ENCODE measurements at regions not wholly inside any gene's neighbourhood (a gene's known extent, or its start where the extent isn't known, plus 50 kb on each side); places are given as distances from the start of the nearest gene placed in this dataset.

- FAIRE-seq (no peak), ATAC-seq (no peak), DNase-seq (ENCODE audit: extremely low read depth in 1 of 4, low spot score in 3 of 4) (no peak)
- 0% methylated on average over 7 of the region's 9 CpGs for WGBS (ENCODE audit: insufficient coverage, low coverage, missing lambda C conversion rate)
- CTCF ChIA-PET (ENCODE audit: low intra/inter-chr PET ratio) = no interaction called here
- Histone ChIP-seq H3K4me2 (ENCODE audit: insufficient read depth, low read length) (no peak overlapping the region), H3K4me3 (no peak overlapping the region), H3K4me1 (replicated peaks in 1 of 2; ENCODE audit: control insufficient read depth in 2 of 2, insufficient read depth in 2 of 2, low read length in 2 of 2) (no peaks in the 10 kb centered on the region), H4K20me1 (replicated peaks; ENCODE audit: control insufficient read depth, insufficient read depth, low read length) (no peaks in the 10 kb centered on the region), H2AFZ (ENCODE audit: low read depth, low read length) (no peak overlapping the region), H3K9me3 (replicated peaks; ENCODE audit: control insufficient read depth, insufficient read depth, low read depth, low read length) (no peaks in the 10 kb centered on the region), H3K79me2 (ENCODE audit: control insufficient read depth, insufficient read depth, low read length) (no peaks in the 10 kb centered on the region), H3K9me1 (ENCODE audit: control insufficient read depth, insufficient read depth, low read length) (no peaks in the 10 kb centered on the region), H3K36me3 (ENCODE audit: control insufficient read depth, insufficient read depth, low read length) (no peaks in the 10 kb centered on the region), H3K27me3 (ENCODE audit: control insufficient read depth in 2 of 2, insufficient read depth in 2 of 2, low read length in 2 of 2) (no peaks in the 10 kb centered on the region), H3K9ac (ENCODE audit: insufficient read depth in 1 of 2, low read depth in 2 of 2, low read length in 2 of 2) (no peak overlapping the region), H3K27ac (ENCODE audit: extremely low read depth, low read depth, low read length) (no peak overlapping the region)
- TF ChIP-seq SMARCA5 (IDR thresholded peaks at IDR 0.05) (no peak), EP300 (IDR thresholded peaks at IDR 0.05; ENCODE audit: low read length) (no peak), PML (IDR thresholded peaks at IDR 0.05; ENCODE audit: low read length) (no peak), BRD4 (IDR thresholded peaks at IDR 0.05) (no peak), E2F6 (IDR thresholded peaks at IDR 0.05; ENCODE audit: borderline replicate concordance in 1 of 2, extremely low read depth in 1 of 2, insufficient read depth in 1 of 2, insufficient read length in 1 of 2, low read depth in 1 of 2, low read length in 1 of 2, poor library complexity in 1 of 2, severe bottlenecking in 1 of 2) (no peak), LEF1 (IDR thresholded peaks at IDR 0.05) (no peak), ZNF444 (CRISPR knock-in tag; IDR thresholded peaks at IDR 0.05) (no peak), ZSCAN32 (CRISPR knock-in tag; IDR thresholded peaks at IDR 0.05) (no peak), PHB2 (IDR thresholded peaks at IDR 0.05; ENCODE audit: low read depth) (no peak), ZNF436 (CRISPR knock-in tag; IDR thresholded peaks at IDR 0.05) (no peak), ZNF75A (CRISPR knock-in tag; IDR thresholded peaks at IDR 0.05) (no peak), THRB (CRISPR knock-in tag; conservative IDR thresholded peaks at IDR 0.05) (no peak), FOXJ2 (tag; IDR thresholded peaks at IDR 0.05) (no peak)
- intact Hi-C loops (cut with micrococcal nuclease) = no loop called here
- no TSS peak for BruUV-seq (replicated peaks)
- in situ Hi-C loops (cut with MboI) = no loop called here
- POLR2A ChIA-PET = interaction anchor here (0.5 kb wide), 1 partner anchor 19 kb away, joined by 3 read pairs; no protein-coding TSS in a partner anchor
Measured at GRCh38 chr15:25171856-25172687, 217.3 kb downstream of the SNRPN start.
